ENCODE measurements at regions not wholly inside any gene's neighbourhood (a gene's known extent, or its start where the extent isn't known, plus 50 kb on each side); places are given as distances from the start of the nearest gene placed in this dataset.

DNA sequence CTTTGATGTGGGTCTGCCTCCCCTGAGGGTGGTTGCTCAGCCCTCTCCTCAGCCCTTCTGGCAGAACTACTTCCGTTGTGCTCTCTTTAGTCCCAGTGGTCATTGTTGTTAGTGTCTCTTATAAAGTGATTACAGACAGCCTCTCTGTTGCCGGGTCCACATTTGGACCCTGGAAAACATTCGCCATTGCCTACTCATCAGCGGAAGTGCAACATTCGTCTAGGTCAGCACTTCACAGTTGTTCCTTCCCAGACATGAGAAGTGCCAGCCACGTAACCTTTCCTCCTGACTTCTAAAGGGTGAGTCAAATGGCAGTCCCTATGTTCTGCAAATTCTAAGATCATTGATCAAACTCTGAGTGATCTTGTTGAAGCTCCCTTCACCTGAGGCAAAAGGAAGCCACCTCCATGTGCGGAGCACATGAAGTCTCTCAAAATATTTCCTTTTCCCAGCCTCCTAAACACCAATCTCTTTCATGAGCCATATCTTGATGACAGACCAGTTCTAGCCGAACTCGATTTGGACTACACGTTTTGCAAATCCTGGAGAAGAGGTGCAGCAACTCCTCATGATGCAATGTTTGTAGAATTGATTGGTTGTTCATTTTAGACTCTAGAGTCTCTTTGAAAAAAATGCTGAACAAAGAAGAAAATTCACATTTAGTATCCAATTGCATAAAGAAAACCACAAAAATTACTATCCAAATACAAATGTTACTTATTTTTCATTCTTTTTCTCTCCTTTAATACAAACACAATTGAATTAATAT is 163.8 kb downstream of the RPL10L start:
- TF ChIP-seq, protein P1, sequence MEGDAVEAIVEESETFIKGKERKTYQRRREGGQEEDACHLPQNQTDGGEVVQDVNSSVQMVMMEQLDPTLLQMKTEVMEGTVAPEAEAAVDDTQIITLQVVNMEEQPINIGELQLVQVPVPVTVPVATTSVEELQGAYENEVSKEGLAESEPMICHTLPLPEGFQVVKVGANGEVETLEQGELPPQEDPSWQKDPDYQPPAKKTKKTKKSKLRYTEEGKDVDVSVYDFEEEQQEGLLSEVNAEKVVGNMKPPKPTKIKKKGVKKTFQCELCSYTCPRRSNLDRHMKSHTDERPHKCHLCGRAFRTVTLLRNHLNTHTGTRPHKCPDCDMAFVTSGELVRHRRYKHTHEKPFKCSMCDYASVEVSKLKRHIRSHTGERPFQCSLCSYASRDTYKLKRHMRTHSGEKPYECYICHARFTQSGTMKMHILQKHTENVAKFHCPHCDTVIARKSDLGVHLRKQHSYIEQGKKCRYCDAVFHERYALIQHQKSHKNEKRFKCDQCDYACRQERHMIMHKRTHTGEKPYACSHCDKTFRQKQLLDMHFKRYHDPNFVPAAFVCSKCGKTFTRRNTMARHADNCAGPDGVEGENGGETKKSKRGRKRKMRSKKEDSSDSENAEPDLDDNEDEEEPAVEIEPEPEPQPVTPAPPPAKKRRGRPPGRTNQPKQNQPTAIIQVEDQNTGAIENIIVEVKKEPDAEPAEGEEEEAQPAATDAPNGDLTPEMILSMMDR (IDR thresholded peaks at IDR 0.05) = no peak
- no peak for TF ChIP-seq POLR2A (IDR thresholded peaks at IDR 0.05)
